HepG2 (cell line): ENCODE measurements at regions not wholly inside any gene's neighbourhood (a gene's known extent, or its start where the extent isn't known, plus 50 kb on each side); places are given as distances from the start of the nearest gene placed in this dataset.

Source experiments
- EZH2 ChIP-seq: conservative IDR thresholded peaks from 2 replicates; pipeline ENCODE4 v1.6.1; 2012; ENCODE audit warnings: mild to moderate bottlenecking, low read depth, low read length, moderate library complexity
- HDAC2 ChIP-seq: sonication (generic); formaldehyde crosslinking; IDR thresholded peaks from 2 replicates; pipeline ENCODE4 v1.4.0; 2020; ENCODE audit warnings: missing genetic modification reagents
- MBD4 ChIP-seq: IDR thresholded peaks from 2 replicates; pipeline ENCODE4 v1.6.1; 2012; ENCODE audit warnings: low read length, inconsistent platforms, borderline replicate concordance
- TMF1 ChIP-seq: sonication (generic); formaldehyde crosslinking; IDR thresholded peaks from 2 replicates; pipeline ENCODE4 v1.8.1; 2022; ENCODE audit warnings: low read depth, missing genetic modification reagents
- ZNF549 ChIP-seq: sonication (generic); formaldehyde crosslinking; IDR thresholded peaks from 2 replicates; pipeline ENCODE4 v1.5.0; 2020; ENCODE audit warnings: missing genetic modification reagents
- TF ChIP-seq, protein P1 (sequence below): sonication (generic); formaldehyde crosslinking; IDR thresholded peaks from 2 replicates; pipeline ENCODE4 v1.5.1; 2020; ENCODE audit warnings: missing genetic modification reagents, mild to moderate bottlenecking, borderline replicate concordance
- TF ChIP-seq, protein P2 (sequence below): sonication (generic); formaldehyde crosslinking; IDR thresholded peaks from 2 replicates; pipeline ENCODE4 v1.4.0; 2020; ENCODE audit warnings: mild to moderate bottlenecking, missing genetic modification reagents
- TF ChIP-seq, protein P3 (sequence below): sonication (generic); formaldehyde crosslinking; IDR thresholded peaks from 2 replicates; pipeline ENCODE4 v1.4.0; 2020; ENCODE audit warnings: missing genetic modification reagents, mild to moderate bottlenecking, borderline replicate concordance
- TF ChIP-seq, protein P4 (sequence below): sonication (generic); formaldehyde crosslinking; IDR thresholded peaks from one replicate; pipeline ENCODE4 v1.5.1; 2020; ENCODE audit warnings: mild to moderate bottlenecking, missing genetic modification reagents; ENCODE audit errors: not compliant biosample characterization
- TF ChIP-seq, protein P5 (sequence below): sonication (generic); formaldehyde crosslinking; IDR thresholded peaks from 2 replicates; pipeline ENCODE4 v1.8.0; 2022; ENCODE audit warnings: missing genetic modification reagents, mild to moderate bottlenecking, borderline replicate concordance

DNA sequence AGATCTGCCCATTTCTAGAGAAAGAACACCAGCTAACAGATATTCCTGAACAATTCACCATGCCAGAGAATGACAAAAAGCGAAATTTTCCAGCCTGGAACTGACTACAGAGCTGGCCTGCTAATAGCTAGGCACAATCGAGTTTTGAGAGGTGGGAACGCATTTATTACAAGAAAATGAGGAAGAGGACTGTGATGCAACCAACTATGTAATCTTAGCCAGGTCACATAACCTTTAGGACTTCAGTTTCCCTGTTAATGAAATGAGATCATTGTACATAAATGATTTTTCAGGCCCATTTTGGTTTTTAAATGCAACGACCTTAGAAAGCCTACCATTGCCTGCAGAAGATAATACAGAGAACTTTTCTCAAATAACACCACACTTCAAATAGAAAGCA is 72.1 kb upstream of the SETMAR start:
- no peak for TF ChIP-seq EZH2
- TF ChIP-seq ZNF549 (CRISPR knock-in tag), result no peak
- no peak for TF ChIP-seq MBD4
- no peak for TF ChIP-seq HDAC2 (CRISPR knock-in tag)
- TF ChIP-seq, protein P1, sequence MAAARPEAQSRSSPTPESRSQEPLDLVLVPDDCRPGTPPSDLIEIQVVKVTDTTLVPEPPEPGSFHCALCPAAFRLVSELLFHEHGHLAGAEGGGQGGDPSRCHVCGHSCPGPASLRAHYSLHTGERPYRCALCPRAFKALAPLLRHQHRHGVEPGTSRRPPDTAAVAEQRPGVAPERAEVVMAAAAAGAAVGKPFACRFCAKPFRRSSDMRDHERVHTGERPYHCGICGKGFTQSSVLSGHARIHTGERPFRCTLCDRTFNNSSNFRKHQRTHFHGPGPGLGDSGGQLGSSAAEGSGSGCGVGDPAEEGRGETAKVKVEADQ (CRISPR knock-in tag), result no peak
- no peak for TF ChIP-seq TMF1 (CRISPR knock-in tag)
- TF ChIP-seq, protein P2, sequence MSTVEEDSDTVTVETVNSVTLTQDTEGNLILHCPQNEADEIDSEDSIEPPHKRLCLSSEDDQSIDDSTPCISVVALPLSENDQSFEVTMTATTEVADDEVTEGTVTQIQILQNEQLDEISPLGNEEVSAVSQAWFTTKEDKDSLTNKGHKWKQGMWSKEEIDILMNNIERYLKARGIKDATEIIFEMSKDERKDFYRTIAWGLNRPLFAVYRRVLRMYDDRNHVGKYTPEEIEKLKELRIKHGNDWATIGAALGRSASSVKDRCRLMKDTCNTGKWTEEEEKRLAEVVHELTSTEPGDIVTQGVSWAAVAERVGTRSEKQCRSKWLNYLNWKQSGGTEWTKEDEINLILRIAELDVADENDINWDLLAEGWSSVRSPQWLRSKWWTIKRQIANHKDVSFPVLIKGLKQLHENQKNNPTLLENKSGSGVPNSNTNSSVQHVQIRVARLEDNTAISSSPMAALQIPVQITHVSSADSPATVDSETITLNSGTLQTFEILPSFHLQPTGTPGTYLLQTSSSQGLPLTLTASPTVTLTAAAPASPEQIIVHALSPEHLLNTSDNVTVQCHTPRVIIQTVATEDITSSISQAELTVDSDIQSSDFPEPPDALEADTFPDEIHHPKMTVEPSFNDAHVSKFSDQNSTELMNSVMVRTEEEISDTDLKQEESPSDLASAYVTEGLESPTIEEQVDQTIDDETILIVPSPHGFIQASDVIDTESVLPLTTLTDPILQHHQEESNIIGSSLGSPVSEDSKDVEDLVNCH (CRISPR knock-in tag), result no peak
- TF ChIP-seq, protein P3, sequence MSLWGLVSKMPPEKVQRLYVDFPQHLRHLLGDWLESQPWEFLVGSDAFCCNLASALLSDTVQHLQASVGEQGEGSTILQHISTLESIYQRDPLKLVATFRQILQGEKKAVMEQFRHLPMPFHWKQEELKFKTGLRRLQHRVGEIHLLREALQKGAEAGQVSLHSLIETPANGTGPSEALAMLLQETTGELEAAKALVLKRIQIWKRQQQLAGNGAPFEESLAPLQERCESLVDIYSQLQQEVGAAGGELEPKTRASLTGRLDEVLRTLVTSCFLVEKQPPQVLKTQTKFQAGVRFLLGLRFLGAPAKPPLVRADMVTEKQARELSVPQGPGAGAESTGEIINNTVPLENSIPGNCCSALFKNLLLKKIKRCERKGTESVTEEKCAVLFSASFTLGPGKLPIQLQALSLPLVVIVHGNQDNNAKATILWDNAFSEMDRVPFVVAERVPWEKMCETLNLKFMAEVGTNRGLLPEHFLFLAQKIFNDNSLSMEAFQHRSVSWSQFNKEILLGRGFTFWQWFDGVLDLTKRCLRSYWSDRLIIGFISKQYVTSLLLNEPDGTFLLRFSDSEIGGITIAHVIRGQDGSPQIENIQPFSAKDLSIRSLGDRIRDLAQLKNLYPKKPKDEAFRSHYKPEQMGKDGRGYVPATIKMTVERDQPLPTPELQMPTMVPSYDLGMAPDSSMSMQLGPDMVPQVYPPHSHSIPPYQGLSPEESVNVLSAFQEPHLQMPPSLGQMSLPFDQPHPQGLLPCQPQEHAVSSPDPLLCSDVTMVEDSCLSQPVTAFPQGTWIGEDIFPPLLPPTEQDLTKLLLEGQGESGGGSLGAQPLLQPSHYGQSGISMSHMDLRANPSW (CRISPR knock-in tag), result no peak
- TF ChIP-seq, protein P4, sequence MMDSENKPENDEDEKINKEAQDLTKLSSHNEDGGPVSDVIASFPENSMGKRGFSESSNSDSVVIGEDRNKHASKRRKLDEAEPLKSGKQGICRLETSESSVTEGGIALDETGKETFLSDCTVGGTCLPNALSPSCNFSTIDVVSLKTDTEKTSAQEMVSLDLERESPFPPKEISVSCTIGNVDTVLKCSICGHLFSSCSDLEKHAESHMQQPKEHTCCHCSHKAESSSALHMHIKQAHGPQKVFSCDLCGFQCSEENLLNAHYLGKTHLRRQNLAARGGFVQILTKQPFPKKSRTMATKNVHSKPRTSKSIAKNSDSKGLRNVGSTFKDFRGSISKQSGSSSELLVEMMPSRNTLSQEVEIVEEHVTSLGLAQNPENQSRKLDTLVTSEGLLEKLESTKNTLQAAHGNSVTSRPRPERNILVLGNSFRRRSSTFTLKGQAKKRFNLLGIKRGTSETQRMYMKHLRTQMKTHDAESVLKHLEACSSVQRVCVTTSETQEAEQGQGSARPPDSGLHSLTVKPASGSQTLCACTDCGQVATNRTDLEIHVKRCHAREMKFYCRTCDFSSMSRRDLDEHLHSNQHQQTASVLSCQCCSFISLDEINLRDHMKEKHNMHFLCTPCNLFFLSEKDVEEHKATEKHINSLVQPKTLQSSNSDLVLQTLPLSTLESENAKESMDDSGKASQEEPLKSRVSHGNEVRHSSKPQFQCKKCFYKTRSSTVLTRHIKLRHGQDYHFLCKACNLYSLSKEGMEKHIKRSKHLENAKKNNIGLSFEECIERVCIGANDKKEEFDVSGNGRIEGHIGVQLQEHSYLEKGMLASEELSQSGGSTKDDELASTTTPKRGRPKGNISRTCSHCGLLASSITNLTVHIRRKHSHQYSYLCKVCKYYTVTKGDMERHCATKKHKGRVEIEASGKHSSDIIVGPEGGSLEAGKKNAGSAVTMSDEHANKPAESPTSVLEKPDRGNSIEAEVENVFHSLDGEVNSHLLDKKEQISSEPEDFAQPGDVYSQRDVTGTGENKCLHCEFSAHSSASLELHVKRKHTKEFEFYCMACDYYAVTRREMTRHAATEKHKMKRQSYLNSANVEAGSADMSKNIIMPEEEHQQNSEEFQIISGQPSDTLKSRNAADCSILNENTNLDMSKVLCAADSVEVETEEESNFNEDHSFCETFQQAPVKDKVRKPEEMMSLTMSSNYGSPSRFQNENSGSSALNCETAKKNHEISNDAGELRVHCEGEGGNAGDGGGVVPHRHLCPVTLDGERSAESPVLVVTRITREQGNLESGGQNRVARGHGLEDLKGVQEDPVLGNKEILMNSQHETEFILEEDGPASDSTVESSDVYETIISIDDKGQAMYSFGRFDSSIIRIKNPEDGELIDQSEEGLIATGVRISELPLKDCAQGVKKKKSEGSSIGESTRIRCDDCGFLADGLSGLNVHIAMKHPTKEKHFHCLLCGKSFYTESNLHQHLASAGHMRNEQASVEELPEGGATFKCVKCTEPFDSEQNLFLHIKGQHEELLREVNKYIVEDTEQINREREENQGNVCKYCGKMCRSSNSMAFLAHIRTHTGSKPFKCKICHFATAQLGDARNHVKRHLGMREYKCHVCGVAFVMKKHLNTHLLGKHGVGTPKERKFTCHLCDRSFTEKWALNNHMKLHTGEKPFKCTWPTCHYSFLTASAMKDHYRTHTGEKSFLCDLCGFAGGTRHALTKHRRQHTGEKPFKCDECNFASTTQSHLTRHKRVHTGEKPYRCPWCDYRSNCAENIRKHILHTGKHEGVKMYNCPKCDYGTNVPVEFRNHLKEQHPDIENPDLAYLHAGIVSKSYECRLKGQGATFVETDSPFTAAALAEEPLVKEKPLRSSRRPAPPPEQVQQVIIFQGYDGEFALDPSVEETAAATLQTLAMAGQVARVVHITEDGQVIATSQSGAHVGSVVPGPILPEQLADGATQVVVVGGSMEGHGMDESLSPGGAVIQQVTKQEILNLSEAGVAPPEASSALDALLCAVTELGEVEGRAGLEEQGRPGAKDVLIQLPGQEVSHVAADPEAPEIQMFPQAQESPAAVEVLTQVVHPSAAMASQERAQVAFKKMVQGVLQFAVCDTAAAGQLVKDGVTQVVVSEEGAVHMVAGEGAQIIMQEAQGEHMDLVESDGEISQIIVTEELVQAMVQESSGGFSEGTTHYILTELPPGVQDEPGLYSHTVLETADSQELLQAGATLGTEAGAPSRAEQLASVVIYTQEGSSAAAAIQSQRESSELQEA (CRISPR knock-in tag), result no peak
- TF ChIP-seq, protein P5, sequence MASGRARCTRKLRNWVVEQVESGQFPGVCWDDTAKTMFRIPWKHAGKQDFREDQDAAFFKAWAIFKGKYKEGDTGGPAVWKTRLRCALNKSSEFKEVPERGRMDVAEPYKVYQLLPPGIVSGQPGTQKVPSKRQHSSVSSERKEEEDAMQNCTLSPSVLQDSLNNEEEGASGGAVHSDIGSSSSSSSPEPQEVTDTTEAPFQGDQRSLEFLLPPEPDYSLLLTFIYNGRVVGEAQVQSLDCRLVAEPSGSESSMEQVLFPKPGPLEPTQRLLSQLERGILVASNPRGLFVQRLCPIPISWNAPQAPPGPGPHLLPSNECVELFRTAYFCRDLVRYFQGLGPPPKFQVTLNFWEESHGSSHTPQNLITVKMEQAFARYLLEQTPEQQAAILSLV (CRISPR knock-in tag), result no peak
